Tongue (tissue), 1 donor: ENCODE measurements at regions not wholly inside any gene's neighbourhood (a gene's known extent, or its start where the extent isn't known, plus 50 kb on each side); places are given as distances from the start of the nearest gene placed in this dataset.
A peak's percentile ranks its signal among the peaks of the same experiment; 100 is the strongest.
"Not testable (repeated sequence)": the region's sequence is repeated elsewhere in the genome, so short reads cannot be mapped to it uniquely, and the experiment has no call there.

Experiments
- DNase-seq: peaks from one replicate; pipeline ENCODE4 v3.0.0-alpha.2; 2015

DNA sequence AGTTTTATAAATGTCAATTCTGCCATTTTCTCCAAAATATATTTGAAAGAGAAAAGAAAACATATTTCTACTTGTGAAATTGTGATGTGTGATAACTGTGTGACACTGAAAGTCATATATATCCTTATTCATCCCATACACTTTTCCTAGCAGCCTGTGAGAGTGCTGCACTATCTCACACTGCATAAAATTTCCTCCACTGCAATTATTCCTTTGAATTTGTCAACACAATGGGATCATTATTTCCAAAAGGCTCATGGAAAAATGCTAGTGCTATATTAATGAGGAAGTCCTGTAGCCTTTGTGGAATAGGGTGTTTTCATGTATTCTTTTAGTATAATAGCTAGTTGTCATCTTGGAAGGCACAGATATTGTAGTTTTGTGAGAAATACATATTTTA lies 504.1 kb downstream of the RPL10L start:
- no peak for DNase-seq

DNA sequence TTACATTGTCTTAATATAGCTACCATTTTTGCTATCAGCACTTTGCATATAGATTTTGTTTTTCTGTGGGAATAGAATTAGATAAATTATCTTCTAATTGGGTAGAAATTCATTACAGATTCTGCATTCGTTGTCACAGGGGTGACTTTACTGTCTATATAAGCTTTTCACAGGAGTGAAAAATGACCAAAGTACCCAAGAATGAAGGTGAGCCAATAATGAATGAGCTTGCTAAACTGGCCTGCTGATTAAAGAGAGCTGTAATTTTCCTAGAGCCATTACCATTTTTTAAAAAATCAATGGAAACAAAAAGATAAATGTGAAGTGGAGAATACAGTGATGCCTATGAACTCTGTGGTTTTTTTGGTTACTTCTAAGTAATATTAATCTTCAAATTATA lies 504.6 kb downstream of the RPL10L start:
- DNase-seq, result no peak

DNA sequence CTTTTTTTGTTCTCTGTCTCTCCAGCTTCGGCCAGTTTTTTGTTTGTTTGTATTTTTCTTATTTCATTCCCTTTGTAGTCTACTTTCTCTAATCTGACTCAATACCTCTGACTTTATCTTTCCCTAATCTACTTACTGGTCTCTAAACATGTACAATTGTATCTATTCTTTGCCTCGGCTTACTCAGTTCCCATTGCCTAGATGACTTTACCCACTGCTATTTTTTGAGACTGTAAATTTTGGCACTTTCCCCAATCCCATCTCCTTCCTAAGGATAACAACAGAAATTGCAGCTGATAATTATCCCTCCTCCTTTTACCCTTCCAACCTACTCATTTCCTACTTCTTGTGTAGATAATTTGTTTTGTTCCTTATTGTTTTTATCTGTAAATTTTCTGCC lies 511.1 kb downstream of the RPL10L start:
- DNase-seq, result no peak

DNA sequence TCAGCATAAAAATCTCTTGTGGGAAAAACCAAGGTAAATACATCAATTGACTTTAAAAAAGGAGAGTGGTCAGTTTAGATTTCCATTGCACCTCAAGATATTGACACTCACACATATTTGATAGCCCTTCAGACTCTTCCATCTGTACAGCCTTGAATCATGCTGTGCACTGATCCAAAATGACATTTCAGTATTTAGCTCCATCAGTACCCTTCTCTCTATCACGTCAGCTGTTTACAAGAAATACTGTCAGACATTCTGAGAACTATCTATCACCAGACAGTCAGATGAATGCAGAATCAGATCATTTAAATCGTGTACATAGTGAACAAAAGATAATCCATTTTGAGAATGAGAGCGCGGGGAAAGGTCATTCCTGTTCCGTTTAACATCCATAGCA lies 511.9 kb downstream of the RPL10L start:
- DNase-seq, result no peak

DNA sequence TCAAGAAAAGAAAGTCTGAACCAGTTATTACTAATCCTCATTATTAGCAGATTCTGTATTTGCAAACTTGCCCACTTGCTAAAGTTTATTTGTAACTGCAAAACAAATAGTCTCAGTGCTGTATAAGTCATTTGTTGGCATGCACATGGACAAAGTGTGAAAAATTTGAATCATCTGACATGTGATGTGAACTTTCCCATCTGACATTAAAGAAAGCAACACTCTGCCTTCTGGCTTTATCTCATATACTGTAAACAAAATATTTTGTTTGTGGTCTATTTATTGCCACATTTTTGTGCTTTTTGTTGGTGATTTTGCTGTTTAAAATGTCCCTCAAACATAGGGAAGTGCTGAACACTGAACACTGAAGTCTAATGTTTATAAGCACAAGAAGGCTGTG lies 513.8 kb downstream of the RPL10L start:
- DNase-seq, result no peak

DNA sequence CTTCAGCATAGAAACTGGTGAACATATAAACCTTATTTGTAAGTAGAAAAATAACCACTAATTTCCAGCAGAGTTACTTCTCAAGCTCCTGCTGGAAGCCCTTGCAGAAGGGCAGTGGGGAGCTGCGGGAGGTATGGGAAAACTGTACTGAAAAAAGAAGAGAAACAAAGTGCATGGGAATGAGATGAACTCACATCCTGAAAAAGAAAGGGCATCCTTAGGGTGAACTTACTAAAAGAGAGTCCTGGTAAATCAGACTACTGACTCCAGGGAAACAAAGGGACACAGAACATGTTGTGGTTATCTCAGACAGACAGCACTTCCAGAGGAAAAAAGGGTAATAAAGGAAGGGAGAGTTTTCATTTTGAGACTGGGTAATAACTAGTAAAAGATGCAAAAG lies 515.1 kb downstream of the RPL10L start:
- no peak for DNase-seq

DNA sequence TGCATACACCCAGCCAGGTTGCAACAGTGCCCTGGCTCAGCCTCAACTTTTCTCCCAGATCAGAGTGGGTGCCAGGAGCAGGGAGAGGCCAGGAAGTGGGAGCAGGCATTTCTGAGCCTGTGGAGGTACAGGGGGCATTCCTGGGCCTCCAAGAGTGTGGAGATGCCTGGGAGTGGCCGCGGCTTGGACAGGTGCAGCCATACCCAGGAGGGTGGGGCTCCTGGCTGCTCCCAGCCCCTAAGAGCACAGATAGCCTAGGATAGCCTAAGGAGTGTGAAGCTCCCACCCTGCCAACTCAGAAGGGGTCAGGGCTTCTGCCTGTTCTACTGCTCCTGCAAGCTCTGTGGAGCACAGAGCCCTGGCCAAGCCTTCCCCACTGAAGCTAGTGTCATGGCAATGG lies 543.4 kb downstream of the RPL10L start:
- DNase-seq, result no peak

DNA sequence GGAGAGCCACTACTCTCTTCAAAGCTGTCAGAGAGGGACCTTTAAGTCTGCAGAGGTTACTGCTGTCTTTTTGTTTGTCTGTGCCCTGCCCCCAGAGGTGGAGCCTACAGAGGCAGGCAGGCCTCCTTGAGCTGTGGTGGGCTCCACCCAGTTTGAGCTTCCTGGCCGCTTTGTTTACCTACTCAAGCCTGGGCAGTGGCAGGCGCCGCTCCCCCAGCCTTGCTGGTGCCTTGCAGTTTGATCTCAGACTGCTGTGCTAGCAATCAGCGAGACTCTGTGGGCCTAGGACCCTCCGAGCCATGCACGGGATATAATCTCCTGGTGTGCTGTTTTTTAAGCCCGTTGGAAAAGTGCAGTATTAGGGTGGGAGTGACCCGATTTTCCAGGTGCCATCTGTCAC lies 550.7 kb downstream of the RPL10L start:
- DNase-seq, result not testable (repeated sequence)

DNA sequence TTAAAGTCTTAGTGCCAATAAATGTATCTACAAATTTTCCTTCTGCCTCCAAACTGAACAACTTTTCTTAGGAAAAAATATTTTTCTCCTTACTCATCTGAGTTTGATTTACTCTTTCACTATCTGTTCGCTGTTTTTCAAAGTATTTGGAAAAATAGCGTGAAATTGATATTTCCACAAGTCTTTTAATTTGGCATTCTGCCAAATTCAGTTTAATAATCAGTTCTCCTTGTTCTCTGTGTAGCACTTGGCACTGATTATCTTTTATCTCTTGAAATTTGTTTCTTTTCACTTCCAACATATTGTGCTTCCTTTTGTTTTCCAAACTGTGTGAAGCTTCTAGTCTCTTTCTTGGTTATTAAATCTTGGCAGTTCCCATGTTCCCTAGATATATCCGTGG lies 559.8 kb downstream of the RPL10L start:
- peak; percentile 24 for DNase-seq

DNA sequence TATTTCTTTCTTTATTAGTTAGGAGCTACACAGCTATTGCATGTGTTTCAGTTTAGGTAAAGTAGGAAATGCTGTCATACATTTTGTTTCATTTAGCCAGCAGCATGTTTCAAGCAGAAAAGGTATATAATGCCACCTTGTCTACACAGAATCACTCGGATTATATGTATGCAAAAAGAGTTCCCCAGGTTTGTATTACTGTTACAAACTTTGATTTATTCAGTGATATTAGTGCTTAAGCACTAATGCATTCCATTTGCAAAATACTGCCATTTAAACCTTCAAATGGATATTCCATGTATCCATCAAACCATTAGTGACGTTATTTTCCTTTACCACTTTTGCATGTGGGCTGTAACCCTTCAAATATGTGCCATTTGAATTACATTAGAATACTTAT lies 564.0 kb downstream of the RPL10L start:
- DNase-seq, result no peak

DNA sequence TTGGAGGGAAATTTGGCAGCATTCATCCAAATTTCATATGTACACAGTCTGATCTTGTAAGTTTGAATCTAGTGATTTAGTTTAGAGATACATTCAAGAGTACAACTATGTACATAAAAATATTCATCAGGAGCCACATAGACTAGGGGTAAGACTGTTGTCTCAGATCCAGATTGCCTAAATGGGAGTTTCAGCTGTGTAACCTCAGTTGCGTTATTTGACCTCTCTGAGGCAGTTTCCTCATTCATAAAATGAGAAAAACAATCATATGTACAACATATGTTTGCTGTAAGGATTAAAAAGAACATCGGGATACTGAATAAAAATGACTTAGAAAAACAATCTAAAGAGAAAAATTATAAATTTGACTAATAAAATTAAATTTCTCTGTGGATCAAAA lies 577.5 kb downstream of the RPL10L start:
- no peak for DNase-seq

DNA sequence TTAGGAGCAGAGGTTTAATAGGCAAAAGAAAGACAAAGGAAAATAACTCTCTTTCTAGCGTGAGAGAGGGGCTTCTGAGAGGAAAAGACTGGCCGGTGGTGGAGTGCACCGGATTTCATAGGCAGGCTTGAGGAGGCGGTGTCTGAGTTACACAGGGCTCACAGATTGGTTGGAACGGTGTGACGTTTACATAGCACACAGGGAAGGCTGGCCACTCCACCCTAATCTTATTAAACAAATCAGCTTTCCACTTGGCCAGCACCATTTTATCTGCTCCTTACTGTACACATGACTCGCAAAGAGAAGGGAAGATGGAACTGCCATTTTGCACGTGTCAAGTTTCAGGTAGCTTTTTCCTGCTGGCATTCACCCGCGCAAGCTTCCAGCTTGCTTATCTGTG lies 587.7 kb downstream of the RPL10L start:
- DNase-seq, result no peak

DNA sequence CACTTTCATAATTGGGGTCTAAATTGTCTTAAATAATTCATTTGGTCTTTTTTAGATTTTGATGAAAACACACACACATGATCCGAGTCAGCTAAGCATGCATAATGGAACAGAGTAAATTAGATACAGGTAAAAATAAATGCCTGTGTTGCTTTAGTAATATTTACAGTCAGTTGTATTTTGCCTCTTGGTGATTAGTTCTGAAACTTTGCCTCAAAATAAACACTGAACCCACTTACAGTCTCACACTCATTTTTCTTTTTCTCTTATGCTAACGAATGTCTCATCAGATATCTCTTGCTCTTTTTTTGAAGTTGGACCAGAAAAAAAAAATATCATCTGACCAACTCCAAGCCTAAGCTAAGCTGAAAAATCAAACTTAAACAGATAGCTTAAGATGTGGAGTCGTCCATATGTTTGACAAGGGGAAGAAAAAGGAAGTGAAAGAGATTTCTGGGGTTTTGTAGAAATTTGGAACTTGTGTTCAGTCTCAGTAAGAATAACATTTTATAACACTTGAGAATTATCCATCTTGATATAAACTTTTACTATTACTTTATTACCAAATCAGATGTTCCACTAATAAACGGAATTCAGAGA lies 592.5 kb downstream of the RPL10L start:
- DNase-seq, result no peak

DNA sequence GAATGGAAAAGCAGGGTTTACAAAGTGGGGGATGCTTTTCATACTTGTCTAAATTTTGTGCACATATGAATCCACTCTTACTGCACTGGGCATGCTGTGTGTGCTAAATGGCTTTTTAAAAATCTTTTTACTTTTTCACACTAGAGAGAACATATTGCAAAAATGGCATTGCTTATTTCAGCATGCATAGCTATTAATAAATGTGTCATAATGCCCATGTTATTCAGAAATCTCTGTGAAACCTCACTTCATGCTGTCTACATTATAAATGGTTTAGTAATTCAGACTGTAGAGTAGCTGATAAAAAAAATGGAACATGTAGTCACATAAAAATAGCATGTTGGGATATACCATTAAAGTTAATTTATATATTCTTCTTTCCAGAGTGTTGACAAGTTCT lies 593.8 kb downstream of the RPL10L start:
- DNase-seq, result no peak

DNA sequence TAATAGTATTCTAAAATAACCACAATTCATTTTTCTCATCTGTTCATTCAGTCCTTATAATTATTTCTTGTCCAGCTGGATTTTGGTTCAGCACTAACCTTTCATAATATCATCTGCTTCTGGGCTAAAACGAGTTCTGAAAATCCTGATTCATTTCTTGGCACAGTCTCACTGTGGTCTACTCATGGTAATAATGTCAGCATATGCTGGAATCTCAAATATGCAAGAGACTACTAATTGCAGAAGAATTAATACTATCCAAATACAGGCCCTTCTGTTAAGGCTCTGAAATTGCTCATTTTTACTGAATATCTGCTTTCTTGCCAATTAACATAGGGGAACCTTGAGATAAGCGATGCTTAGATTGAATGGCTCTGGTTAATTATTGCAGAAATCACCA lies 597.1 kb downstream of the RPL10L start:
- DNase-seq, result peak; percentile 14

DNA sequence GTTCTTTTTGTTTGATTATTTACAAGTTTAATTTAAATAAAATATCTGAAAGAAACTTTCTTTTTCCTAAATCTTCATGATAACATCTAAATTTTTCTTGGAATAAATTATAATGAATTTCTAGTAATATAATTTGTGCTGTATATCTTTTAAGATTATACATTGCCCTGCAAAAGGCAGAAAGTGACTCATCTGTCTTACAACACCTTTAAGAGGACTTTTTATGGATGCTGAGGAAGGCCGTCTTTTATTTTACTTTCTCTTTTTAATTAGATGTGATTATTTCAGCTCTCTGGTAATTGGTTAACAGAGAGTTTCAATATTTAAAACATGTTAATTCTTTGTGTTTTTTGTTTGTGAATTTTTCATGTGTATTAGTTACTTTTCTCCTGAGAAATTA lies 598.4 kb downstream of the RPL10L start:
- no peak for DNase-seq

DNA sequence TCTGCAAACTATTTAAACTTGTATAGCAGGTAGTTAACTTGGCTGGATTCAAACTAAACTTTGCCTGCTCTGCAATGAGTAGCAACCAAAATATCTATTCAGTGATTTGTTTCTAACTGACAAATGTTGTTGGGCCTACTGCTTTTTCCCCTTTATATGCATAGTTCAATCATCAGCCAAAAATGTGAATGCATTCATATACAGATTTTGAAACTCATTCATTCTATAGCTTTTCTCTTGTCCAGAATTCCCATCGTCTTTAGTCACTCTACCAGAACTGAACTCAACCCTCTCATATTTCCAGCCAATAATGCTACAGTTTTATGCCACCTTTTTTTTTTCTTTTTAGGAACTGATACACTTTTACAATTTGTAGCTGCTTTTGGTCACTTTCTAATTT lies 599.8 kb downstream of the RPL10L start:
- no peak for DNase-seq

DNA sequence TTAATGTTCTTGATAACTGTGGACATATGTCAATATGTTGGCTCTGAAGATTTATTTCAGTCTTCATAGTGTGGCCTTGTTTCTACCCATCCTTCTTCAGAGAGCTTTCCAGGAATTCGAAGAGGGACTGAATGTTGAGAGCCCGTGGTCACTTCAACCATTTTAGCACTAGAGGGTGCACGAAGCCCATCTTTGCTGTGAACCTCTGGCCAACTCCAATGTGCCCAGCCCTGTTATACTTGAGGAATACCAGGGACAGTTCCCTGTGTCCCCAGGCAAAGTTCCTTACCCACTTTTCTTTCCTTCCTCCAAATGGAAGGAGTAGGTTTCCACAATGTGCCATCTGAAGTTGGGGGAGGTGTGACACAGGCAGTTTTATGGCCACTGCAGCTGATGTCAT lies 603.5 kb downstream of the RPL10L start:
- peak; percentile 7 for DNase-seq

DNA sequence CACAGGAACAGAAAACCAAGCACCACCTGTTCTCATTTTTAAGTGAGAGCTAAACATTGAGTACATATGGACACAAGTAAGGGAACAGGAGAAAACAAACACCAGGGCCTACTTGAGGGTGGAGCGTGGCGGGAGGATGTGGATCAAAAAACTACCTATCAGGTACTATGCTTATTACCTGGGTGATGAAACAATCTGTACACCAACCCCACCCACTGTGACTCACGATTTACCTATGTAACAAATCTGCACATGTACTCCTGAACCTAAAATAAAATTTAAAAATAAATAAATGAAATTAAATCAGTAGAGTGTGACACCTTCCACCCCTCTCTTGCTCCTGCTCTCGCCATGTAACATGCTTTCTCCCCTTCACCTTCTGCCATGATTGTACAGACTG lies 615.5 kb downstream of the RPL10L start:
- DNase-seq, result no peak

DNA sequence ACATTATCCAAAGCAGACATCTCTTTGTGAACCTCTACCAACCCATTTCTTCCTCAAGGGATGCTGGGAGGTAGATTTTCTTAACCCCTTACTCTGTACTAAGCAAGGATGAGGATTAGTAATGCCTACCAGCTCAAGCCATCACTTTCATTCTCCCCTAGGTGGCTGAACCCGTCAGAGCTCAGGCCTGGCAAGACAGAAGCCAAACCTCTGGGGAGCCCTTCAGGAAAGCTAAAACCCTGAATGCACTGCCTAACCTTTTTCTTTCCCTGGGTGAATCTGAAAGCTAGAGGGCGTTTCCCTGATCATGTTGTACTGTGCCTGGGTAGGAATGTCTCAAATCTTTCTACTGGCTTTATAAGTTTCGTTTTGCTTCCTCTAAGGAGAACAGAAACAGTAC lies 617.3 kb downstream of the RPL10L start:
- DNase-seq, result no peak

DNA sequence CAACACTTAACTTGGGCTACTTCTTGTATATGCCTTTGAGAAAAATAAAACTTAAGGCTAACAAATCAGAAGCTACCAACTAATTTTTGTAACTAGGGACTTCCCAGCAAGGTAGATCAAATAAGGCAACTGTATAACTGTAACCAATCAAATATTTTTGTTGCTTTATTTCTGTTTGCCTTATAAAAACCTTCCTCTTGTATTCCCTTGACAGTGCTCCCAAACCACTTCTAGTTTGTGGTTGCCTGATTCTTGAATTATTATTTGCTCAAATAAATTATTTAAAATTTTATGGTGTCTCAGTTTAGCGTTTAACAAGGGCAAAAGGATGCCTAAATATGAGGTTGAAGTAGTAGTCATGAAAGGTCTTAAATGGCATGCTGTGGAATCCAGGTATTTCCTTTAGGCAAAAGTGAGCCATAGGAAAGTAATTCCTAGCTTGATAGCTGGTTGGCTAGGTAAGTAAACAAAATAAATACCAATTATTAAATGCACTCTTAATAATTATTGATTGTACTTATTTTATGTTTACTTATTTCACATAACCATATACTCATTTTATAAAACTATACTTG lies 632.6 kb downstream of the RPL10L start:
- no peak for DNase-seq

DNA sequence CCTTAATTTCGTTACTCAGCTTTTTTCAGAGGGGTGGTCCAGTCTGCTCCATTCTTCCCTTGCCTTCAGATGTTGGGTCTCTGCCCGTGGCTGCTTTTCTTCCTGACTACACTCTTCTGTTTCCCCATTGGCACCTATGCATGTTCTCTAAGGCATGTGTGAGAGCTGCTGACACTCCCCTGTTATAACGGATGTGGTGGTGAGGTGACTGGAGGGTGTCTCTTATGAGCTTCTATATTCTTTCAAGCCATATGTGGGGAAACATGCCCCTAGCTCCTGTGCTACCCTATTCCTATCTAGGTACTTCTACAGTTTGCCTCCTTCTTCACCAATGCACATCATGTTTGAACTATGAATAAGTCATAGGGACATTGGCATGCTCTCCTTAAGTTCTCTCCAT lies 643.2 kb downstream of the RPL10L start:
- no peak for DNase-seq

DNA sequence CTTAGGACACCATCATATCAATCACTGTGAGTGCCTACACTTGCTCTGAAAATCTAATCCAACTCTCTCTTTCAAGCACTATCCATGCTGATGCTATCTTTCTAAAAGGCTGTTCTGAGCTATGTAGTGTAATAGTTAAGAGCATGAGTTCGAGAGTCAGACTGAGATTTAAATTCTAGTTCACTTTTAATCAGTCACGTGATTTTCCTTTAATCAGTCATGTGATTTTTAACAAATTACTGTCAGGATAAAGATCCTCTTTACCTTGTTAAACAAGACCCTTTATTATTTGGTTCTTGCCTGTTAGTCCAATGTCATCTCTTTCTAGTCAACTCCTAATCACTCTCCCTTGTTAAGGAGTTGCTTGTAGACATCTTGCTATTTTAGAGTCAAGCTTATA lies 653.0 kb downstream of the RPL10L start:
- DNase-seq, result no peak

DNA sequence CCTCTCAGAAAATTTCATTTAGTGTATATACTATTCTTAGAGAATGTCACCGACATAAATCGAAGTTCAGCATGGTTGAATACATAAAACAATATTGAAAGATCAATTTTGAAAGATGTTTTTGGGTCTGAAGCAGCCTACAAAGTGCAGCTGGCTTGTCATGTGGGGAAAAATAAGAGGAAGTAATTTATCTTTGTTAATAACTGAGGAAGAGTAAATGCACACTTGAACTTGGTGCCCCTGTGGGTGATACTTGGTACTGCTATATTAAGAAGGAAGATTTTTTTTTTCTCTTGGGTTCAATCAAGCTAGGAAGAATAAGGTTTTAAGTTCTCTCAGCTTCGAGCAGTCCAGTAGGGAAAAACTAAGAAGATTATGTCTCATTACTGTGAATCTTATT lies 661.3 kb downstream of the RPL10L start:
- no peak for DNase-seq

DNA sequence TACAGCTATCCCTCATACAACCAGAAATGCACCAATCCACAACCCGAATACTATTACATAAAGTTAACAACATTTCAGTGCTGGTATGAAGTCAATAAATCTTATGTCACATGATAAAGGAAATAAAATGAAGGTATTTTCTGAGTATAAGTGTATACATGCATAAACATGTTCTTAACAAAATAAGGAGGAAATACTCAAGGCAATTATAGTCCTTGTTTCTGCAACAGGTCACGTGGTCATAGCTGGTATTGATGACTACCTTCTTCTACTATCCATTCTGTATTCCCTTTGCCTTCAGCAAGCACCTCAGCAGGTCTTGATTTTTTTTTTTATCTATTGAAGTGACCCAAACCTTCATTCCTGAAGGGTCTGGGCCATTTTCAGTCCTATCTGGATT lies 675.6 kb downstream of the RPL10L start:
- DNase-seq, result no peak
